Liver (tissue), 7 donors: ENCODE measurements at regions not wholly inside any gene's neighbourhood (a gene's known extent, or its start where the extent isn't known, plus 50 kb on each side); places are given as distances from the start of the nearest gene placed in this dataset.

Source experiments
- DNase-seq: peaks from one replicate; pipeline ENCODE4 v3.0.0-alpha.2; 2017; ENCODE audit warnings: low spot score
- H3K27ac ChIP-seq, 2 donors: one replicate each; pipeline ENCODE4 v1.7.0; 2013; ENCODE audit warnings: inconsistent platforms in 2 of 2, low read length in 2 of 2, control low read depth in 1 of 2, low read depth in 1 of 2, mild to moderate bottlenecking in 1 of 2
- H3K27me3 ChIP-seq, 4 donors: one replicate each; pipeline versions ENCODE4 v1.6.1 to v1.7.0; 2013; ENCODE audit warnings: low read length in 3 of 4, inconsistent platforms in 1 of 4, mild to moderate bottlenecking in 1 of 4, moderate library complexity in 1 of 4; ENCODE audit not compliant: control insufficient read depth in 4 of 4, insufficient read depth in 4 of 4
- H3K36me3 ChIP-seq, 4 donors: one replicate each; pipeline versions ENCODE4 v1.6.1 to v1.7.0; 2013; ENCODE audit warnings: low read length in 3 of 4, mild to moderate bottlenecking in 3 of 4, low read depth in 1 of 4, moderate library complexity in 1 of 4; ENCODE audit not compliant: control insufficient read depth in 4 of 4, insufficient read depth in 3 of 4
- H3K4me1 ChIP-seq, 4 donors: one replicate each; pipeline versions ENCODE4 v1.6.1 to v1.7.0; 2013; ENCODE audit warnings: low read length in 3 of 4, mild to moderate bottlenecking in 3 of 4, moderate library complexity in 1 of 4; ENCODE audit not compliant: control insufficient read depth in 4 of 4, insufficient read depth in 4 of 4
- H3K4me3 ChIP-seq, 3 donors: one replicate each; pipeline versions ENCODE4 v1.6.1 to v1.7.0; 2013; ENCODE audit warnings: low read length in 3 of 3, control low read depth in 1 of 3, low read depth in 1 of 3, mild to moderate bottlenecking in 1 of 3
- H3K9ac ChIP-seq, 2 donors: one replicate each; pipeline ENCODE4 v1.7.0; 2013; ENCODE audit warnings: low read length in 2 of 2, mild to moderate bottlenecking in 2 of 2, moderate library complexity in 2 of 2, control low read depth in 1 of 2, low read depth in 1 of 2
- H3K9me3 ChIP-seq, 4 donors: one replicate each; pipeline versions ENCODE4 v1.6.1 to v1.7.0; 2013; ENCODE audit warnings: low read length in 3 of 4; ENCODE audit not compliant: control insufficient read depth in 4 of 4
- EGR1 ChIP-seq, 2 donors: IDR thresholded peaks; 2 replicates each; pipeline ENCODE4 v1.6.1; 2016 to 2018; ENCODE audit warnings: antibody characterized with exemption in 2 of 2, low read depth in 2 of 2
- FOXA1 ChIP-seq: IDR thresholded peaks from 2 replicates; pipeline ENCODE4 v1.6.1; 2016; ENCODE audit warnings: antibody characterized with exemption
- FOXA2 ChIP-seq: IDR thresholded peaks from 2 replicates; pipeline ENCODE4 v1.6.1; 2016; ENCODE audit warnings: antibody characterized with exemption
- GABPA ChIP-seq, 2 donors: IDR thresholded peaks in 1 of 2; conservative IDR thresholded peaks in 1 of 2; 2 replicates each; pipeline ENCODE4 v1.6.1; 2016; ENCODE audit warnings: antibody characterized with exemption in 2 of 2, mild to moderate bottlenecking in 1 of 2, moderate library complexity in 1 of 2
- HNF4A ChIP-seq, 2 donors: conservative IDR thresholded peaks; 2 replicates each; pipeline ENCODE4 v1.6.1; 2016; ENCODE audit warnings: antibody characterized with exemption in 2 of 2, mild to moderate bottlenecking in 2 of 2
- HNF4G ChIP-seq: IDR thresholded peaks from 2 replicates; pipeline ENCODE4 v1.6.1; 2016; ENCODE audit warnings: antibody characterized with exemption
- MAX ChIP-seq: IDR thresholded peaks from 2 replicates; pipeline ENCODE4 v1.6.1; 2016; ENCODE audit warnings: antibody characterized with exemption
- NR2F2 ChIP-seq: IDR thresholded peaks from 2 replicates; pipeline ENCODE4 v1.6.1; 2016; ENCODE audit warnings: antibody characterized with exemption
- RAD21 ChIP-seq, 2 donors: IDR thresholded peaks; 2 replicates each; pipeline ENCODE4 v1.6.1; 2016; ENCODE audit warnings: antibody characterized with exemption in 2 of 2, mild to moderate bottlenecking in 2 of 2
- RXRA ChIP-seq, 2 donors: IDR thresholded peaks; 2 replicates each; pipeline ENCODE4 v1.6.1; 2017 to 2018; ENCODE audit warnings: antibody characterized with exemption in 2 of 2, mild to moderate bottlenecking in 1 of 2
- SP1 ChIP-seq: IDR thresholded peaks from 2 replicates; pipeline ENCODE4 v1.6.1; 2018; ENCODE audit warnings: antibody characterized with exemption, mild to moderate bottlenecking
- TAF1 ChIP-seq: conservative IDR thresholded peaks from 2 replicates; pipeline ENCODE4 v1.6.1; 2016; ENCODE audit warnings: antibody characterized with exemption, mild to moderate bottlenecking
- YY1 ChIP-seq: IDR thresholded peaks from 2 replicates; pipeline ENCODE4 v1.6.1; 2016; ENCODE audit warnings: antibody characterized with exemption, mild to moderate bottlenecking
- WGBS: extraction: QIAGEN DNeasy Blood & Tissue Kit; methylation state at CpG from one replicate; pipeline ENCODE4 v1.1.7; 2013; 5-methylcytosine and 5-hydroxymethylcytosine counted together
- TF ChIP-seq, protein P1 (sequence below): IDR thresholded peaks from 2 replicates; pipeline ENCODE4 v1.6.1; 2016; ENCODE audit warnings: antibody characterized with exemption
- TF ChIP-seq, protein P2 (sequence below): IDR thresholded peaks from 2 replicates; pipeline ENCODE4 v1.6.1; 2016; ENCODE audit warnings: antibody characterized with exemption, mild to moderate bottlenecking
- TF ChIP-seq, protein P3 (sequence below): IDR thresholded peaks from 2 replicates; pipeline ENCODE4 v1.6.1; 2016; ENCODE audit warnings: antibody characterized with exemption
- donor health status: healthy.
- donor health status: healthy.
- donor health status: healthy.
- donor health status: healthy.

- H3K9me3 ChIP-seq: no peaks in the 10 kb centered on the region
- H3K4me3 ChIP-seq: no peak overlapping the region
- 77% methylated on average over 5 of the region's 5 CpGs for WGBS
- H3K27ac ChIP-seq: no peak overlapping the region
- no peaks in the 10 kb centered on the region for H3K36me3 ChIP-seq
- no peak for DNase-seq
- H3K9ac ChIP-seq: no peak overlapping the region
- no peak for TF ChIP-seq NR2F2
- no peak for TF ChIP-seq YY1
- no peak for TF ChIP-seq RXRA (IDR thresholded peaks at IDR 0.05)
- TF ChIP-seq, protein P1, sequence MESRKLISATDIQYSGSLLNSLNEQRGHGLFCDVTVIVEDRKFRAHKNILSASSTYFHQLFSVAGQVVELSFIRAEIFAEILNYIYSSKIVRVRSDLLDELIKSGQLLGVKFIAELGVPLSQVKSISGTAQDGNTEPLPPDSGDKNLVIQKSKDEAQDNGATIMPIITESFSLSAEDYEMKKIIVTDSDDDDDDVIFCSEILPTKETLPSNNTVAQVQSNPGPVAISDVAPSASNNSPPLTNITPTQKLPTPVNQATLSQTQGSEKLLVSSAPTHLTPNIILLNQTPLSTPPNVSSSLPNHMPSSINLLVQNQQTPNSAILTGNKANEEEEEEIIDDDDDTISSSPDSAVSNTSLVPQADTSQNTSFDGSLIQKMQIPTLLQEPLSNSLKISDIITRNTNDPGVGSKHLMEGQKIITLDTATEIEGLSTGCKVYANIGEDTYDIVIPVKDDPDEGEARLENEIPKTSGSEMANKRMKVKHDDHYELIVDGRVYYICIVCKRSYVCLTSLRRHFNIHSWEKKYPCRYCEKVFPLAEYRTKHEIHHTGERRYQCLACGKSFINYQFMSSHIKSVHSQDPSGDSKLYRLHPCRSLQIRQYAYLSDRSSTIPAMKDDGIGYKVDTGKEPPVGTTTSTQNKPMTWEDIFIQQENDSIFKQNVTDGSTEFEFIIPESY: no peak
- no peak for TF ChIP-seq HNF4G
- no peak for TF ChIP-seq TAF1
- TF ChIP-seq RAD21 (IDR thresholded peaks at IDR 0.05): no peak
- TF ChIP-seq, protein P2, sequence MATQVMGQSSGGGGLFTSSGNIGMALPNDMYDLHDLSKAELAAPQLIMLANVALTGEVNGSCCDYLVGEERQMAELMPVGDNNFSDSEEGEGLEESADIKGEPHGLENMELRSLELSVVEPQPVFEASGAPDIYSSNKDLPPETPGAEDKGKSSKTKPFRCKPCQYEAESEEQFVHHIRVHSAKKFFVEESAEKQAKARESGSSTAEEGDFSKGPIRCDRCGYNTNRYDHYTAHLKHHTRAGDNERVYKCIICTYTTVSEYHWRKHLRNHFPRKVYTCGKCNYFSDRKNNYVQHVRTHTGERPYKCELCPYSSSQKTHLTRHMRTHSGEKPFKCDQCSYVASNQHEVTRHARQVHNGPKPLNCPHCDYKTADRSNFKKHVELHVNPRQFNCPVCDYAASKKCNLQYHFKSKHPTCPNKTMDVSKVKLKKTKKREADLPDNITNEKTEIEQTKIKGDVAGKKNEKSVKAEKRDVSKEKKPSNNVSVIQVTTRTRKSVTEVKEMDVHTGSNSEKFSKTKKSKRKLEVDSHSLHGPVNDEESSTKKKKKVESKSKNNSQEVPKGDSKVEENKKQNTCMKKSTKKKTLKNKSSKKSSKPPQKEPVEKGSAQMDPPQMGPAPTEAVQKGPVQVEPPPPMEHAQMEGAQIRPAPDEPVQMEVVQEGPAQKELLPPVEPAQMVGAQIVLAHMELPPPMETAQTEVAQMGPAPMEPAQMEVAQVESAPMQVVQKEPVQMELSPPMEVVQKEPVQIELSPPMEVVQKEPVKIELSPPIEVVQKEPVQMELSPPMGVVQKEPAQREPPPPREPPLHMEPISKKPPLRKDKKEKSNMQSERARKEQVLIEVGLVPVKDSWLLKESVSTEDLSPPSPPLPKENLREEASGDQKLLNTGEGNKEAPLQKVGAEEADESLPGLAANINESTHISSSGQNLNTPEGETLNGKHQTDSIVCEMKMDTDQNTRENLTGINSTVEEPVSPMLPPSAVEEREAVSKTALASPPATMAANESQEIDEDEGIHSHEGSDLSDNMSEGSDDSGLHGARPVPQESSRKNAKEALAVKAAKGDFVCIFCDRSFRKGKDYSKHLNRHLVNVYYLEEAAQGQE: no peak
- no peak for TF ChIP-seq SP1
- no peak for TF ChIP-seq FOXA2
- no peak for TF ChIP-seq EGR1 (IDR thresholded peaks at IDR 0.05; ENCODE audit: low read depth in 2 of 2)
- no peak for TF ChIP-seq HNF4A (conservative IDR thresholded peaks at IDR 0.05)
- TF ChIP-seq GABPA (IDR thresholded peaks at IDR 0.05 in 1 of 2, conservative IDR thresholded peaks at IDR 0.05 in 1 of 2): no peak
- no peaks in the 10 kb centered on the region for H3K4me1 ChIP-seq
- H3K27me3 ChIP-seq: no peaks in the 10 kb centered on the region
These were observed 170.8 kb upstream of the C11orf87 start for GRCh38 chr11:109251230-109251629.

- Histone ChIP-seq H3K27me3 (no peaks in the 10 kb centered on the region), H3K4me1 (no peaks in the 10 kb centered on the region), H3K9ac (no peak overlapping the region), H3K9me3 (peaks cover 3 to 17% (median 9%) of the 10 kb centered on the region in 4 donors), H3K4me3 (peak overlapping the region in 1 of 3 donors; percentile 49), H3K27ac (no peak overlapping the region), H3K36me3 (no peaks in the 10 kb centered on the region)
- TF ChIP-seq GABPA (IDR thresholded peaks at IDR 0.05 in 1 of 2, conservative IDR thresholded peaks at IDR 0.05 in 1 of 2) (no peak), FOXA1 (no peak), RXRA (IDR thresholded peaks at IDR 0.05) (no peak), RAD21 (IDR thresholded peaks at IDR 0.05) (no peak), MAX (no peak), HNF4A (conservative IDR thresholded peaks at IDR 0.05) (no peak), SP1 (no peak), TAF1 (no peak), HNF4G (no peak)
- TF ChIP-seq, protein P3, sequence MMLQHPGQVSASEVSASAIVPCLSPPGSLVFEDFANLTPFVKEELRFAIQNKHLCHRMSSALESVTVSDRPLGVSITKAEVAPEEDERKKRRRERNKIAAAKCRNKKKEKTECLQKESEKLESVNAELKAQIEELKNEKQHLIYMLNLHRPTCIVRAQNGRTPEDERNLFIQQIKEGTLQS: no peak
- TF ChIP-seq, protein P2: no peak
- no peak for DNase-seq
- WGBS: 77% methylated on average over 1 of the region's 1 CpG
These were observed 157.9 kb upstream of the C11orf87 start for GRCh38 chr11:109264128-109264527.
